ENCODE measurements at regions not wholly inside any gene's neighbourhood (a gene's known extent, or its start where the extent isn't known, plus 50 kb on each side); places are given as distances from the start of the nearest gene placed in this dataset.
"Not testable (repeated sequence)": the region's sequence is repeated elsewhere in the genome, so short reads cannot be mapped to it uniquely, and the experiment has no call there.

DNA sequence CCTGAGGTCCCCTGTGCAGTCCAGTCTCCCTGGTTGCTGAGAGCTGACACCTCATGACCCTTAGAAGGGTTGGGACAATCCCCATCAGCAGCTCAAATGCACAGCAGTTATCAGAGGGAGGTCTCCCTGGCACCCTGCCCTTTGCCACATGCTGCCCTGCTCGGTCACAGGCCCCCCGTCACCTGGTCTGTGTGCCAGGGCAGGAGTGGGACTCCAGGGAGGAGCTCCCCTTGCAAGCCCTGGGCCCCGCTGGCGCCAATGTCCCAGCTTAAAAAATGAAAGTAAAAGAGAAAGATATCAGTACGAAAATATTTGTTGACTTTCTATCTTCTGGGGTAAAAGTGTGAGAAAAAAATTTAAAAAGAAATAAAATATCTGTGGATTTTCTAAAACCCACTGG, 68.1 kb upstream of the SLC22A16 start:
- Histone ChIP-seq H3K9me3 (replicated peaks in 1 of 3) (no peaks in the 10 kb centered on the region), H3K4me3 (no peak overlapping the region), H3K4me1 (replicated peaks in 1 of 2) (no peaks in the 10 kb centered on the region), H3K36me3 (replicated peaks in 1 of 2) (no peaks in the 10 kb centered on the region), H3K27ac (no peak overlapping the region), H3K27me3 (no peaks in the 10 kb centered on the region)
- DNase-seq, result no peak
- WGBS, 4 donors, result 87 to 93% (median 90%) methylated on average over 5 of the region's 5 CpGs
- TF ChIP-seq, protein P1, sequence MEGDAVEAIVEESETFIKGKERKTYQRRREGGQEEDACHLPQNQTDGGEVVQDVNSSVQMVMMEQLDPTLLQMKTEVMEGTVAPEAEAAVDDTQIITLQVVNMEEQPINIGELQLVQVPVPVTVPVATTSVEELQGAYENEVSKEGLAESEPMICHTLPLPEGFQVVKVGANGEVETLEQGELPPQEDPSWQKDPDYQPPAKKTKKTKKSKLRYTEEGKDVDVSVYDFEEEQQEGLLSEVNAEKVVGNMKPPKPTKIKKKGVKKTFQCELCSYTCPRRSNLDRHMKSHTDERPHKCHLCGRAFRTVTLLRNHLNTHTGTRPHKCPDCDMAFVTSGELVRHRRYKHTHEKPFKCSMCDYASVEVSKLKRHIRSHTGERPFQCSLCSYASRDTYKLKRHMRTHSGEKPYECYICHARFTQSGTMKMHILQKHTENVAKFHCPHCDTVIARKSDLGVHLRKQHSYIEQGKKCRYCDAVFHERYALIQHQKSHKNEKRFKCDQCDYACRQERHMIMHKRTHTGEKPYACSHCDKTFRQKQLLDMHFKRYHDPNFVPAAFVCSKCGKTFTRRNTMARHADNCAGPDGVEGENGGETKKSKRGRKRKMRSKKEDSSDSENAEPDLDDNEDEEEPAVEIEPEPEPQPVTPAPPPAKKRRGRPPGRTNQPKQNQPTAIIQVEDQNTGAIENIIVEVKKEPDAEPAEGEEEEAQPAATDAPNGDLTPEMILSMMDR (IDR thresholded peaks at IDR 0.05), result no peak
- TF ChIP-seq POLR2A (IDR thresholded peaks at IDR 0.05), result no peak
- intact Hi-C loops (cut with DNase I), result no loop called here

DNA sequence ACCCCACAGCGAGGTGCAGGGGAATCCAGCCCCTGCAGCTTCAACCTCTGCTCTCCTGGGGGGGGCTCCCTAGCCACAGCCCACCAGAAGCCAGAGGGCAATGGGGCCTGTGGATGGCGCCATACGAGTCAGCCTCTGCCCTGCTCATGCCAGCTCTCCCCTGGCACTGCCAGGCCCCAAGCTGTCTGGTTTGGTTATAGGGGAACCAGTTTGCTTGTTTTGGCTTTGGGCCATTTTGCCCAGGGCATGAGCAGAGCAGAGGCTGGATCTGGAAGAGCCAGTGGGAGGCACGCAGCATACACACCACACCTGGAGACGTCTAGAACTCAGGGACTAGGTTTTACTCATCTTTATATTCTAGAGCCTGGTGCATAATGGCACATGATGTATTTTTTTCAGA, 66.7 kb upstream of the SLC22A16 start:
- Histone ChIP-seq H3K4me1 (replicated peaks in 1 of 2) (no peaks in the 10 kb centered on the region), H3K4me3 (no peak overlapping the region), H3K27me3 (no peaks in the 10 kb centered on the region), H3K9me3 (replicated peaks in 1 of 3) (no peaks in the 10 kb centered on the region), H3K27ac (no peak overlapping the region), H3K36me3 (replicated peaks in 1 of 2) (no peaks in the 10 kb centered on the region)
- DNase-seq, result no peak
- intact Hi-C loops (cut with DNase I), result no loop called here
- 70 to 82% (median 81%) methylated on average over 3 to 5 of the region's 5 CpGs for WGBS, 4 donors
- no peak for TF ChIP-seq POLR2A (IDR thresholded peaks at IDR 0.05)
- TF ChIP-seq, protein P1 (IDR thresholded peaks at IDR 0.05), result no peak

DNA sequence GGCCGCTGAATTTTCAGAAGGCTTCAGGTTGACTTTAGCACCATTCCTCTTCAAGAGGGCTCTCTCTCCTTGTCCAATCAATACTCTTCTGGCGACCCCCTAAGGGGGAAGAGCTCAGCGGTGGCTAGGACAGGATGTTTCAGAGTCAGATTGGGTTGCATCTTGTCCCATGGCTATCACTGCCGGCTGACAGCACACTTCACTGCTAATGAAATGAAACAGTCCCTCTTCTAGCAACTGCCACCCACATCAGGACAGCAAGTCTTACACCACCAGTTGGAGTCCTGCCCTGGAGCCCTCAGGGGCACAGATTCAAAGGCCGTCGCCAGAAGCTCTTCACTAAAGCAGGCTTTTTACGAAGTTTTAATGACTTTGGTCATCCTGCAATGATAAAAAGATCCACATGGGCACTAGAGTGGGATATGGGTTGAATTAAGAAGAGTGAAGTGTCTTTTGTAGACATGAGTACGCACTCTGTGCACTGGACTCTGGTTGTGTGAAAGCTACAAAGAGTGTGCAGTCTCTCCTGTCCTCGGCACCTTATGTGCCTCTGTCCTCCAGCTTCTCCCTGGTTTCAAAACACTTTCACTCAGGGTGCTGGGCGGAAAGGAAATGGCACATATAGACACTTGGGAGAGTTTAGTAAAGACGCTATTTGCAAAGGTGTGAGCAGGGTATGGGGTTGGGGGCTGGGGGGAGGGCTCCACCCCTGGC, 66.1 kb upstream of the SLC22A16 start:
- TF ChIP-seq POLR2A (IDR thresholded peaks at IDR 0.05), result no peak
- TF ChIP-seq, protein P1 (IDR thresholded peaks at IDR 0.05), result no peak
- WGBS, 4 donors, result 80 to 90% (median 83%) methylated on average over 9 to 11 of the region's 11 CpGs
- Histone ChIP-seq H3K27me3 (no peaks in the 10 kb centered on the region), H3K9me3 (replicated peaks in 1 of 3) (no peaks in the 10 kb centered on the region), H3K4me1 (replicated peaks in 1 of 2) (no peaks in the 10 kb centered on the region), H3K4me3 (no peak overlapping the region), H3K36me3 (replicated peaks in 1 of 2) (no peaks in the 10 kb centered on the region), H3K27ac (no peak overlapping the region)
- intact Hi-C loops (cut with DNase I), result no loop called here
- DNase-seq, result no peak

DNA sequence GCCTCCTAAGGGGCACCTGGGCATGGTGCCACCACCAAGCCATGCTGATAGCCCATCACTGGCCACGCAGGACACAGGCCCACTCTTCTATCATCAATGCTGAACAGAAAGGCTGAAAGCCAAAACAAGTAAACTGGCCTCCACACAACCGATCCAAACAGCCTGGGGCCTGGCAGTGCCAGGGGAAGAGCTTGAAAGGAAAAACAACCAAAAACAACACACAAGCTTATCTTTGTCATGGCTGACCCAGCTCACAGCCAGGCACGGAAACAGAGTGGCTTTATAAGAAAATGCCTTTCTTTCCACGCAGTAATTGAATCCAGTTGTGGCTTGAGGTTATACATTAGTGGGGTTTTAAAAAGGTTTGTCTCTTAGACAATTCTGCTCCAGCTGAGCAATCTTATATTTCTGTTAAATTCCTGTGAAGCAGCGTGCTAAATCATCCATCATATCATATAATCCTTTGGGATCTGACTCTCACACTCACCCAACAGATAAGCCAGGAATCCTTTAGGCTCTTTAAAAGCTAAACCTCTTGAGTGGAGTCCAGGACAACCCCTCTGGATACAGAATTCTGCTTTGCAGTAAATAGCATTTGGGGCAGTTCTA, 65.4 kb upstream of the SLC22A16 start:
- Histone ChIP-seq H3K9me3 (replicated peaks in 1 of 3) (no peaks in the 10 kb centered on the region), H3K27ac (no peak overlapping the region), H3K4me3 (no peak overlapping the region), H3K4me1 (replicated peaks in 1 of 2) (peaks cover 0 to 2% of the 10 kb centered on the region in 2 donors), H3K27me3 (no peaks in the 10 kb centered on the region), H3K36me3 (replicated peaks in 1 of 2) (no peaks in the 10 kb centered on the region)
- intact Hi-C loops (cut with DNase I), result no loop called here
- TF ChIP-seq, protein P1 (IDR thresholded peaks at IDR 0.05), result no peak
- TF ChIP-seq POLR2A (IDR thresholded peaks at IDR 0.05), result no peak
- no peak for DNase-seq
- 72 to 82% (median 77%) methylated on average over 5 of the region's 5 CpGs for WGBS, 4 donors

DNA sequence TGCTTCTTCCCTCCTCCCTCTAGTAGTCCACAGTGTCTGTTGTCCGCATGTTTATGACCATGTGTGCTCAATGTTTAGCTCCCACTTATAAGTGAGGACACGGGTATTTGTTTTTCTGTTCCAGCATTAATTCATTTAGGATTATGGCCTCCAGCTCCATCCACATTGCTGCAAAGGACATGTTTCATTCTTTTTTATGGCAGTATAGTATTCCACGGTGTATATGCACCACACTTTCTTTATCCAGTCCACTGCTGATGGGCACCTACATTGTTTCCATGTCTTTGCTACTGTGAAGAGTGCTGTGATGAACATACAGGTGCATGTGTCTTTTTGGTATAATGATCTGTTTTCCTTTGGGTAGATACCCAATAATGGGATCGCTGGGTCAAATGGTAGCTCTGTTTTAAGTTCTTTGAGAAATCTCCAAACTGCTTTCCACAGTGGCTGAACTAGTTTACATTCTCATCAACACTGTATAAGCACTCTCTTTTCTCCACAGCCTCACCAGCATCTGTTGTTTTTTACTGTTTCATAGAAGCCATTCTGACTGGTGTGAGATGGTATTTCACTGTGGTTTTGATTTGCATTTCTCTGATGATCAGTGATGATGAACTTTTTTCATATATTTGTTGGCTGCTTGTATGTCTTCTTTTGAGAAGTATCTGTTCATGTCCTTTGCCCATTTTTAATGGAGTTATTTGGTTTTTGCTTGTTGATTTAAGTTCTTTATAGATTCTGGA, 63.0 kb upstream of the SLC22A16 start:
- H3K36me3 ChIP-seq (replicated peaks in 1 of 2); DNase-seq; H3K4me3 ChIP-seq; H3K27me3 ChIP-seq; H3K4me1 ChIP-seq (replicated peaks in 1 of 2); H3K9me3 ChIP-seq (replicated peaks in 1 of 3); intact Hi-C loops (cut with DNase I); H3K27ac ChIP-seq: not testable (repeated sequence)
- 93 to 98% (median 96%) methylated on average over 4 of the region's 4 CpGs for WGBS, 4 donors
